Kidney (tissue), 13 donors: ENCODE measurements at regions not wholly inside any gene's neighbourhood (a gene's known extent, or its start where the extent isn't known, plus 50 kb on each side); places are given as distances from the start of the nearest gene placed in this dataset.
A peak's percentile ranks its signal among the peaks of the same experiment; 100 is the strongest.

Experiments
- DNase-seq, 5 donors: peaks; one replicate each; pipeline ENCODE4 v3.0.0-alpha.2; 2013 to 2020
- FAIRE-seq: peaks from 2 replicates; lab custom pipeline; 2012; peaks lifted over from hg19 to GRCh38; lab: Jason Lieb, UNC
- H3K27ac ChIP-seq, 2 donors: one replicate each; pipeline ENCODE4 v1.7.0; 2013; ENCODE audit warnings: low read depth in 2 of 2, low read length in 2 of 2, inconsistent platforms in 1 of 2
- H3K27me3 ChIP-seq: one replicate; pipeline ENCODE4 v1.7.1; 2013; ENCODE audit warnings: low read length, inconsistent platforms; ENCODE audit not compliant: control insufficient read depth, insufficient read depth
- H3K36me3 ChIP-seq, 3 donors: one replicate each; pipeline versions ENCODE4 v1.7.0 to v1.7.1; 2013; ENCODE audit warnings: low read length in 3 of 3, control low read depth in 1 of 3, inconsistent platforms in 1 of 3; ENCODE audit not compliant: insufficient read depth in 3 of 3, control insufficient read depth in 2 of 3
- H3K4me1 ChIP-seq, 3 donors: one replicate each; pipeline versions ENCODE4 v1.7.0 to v1.7.1; 2013; ENCODE audit warnings: low read length in 3 of 3, inconsistent platforms in 1 of 3, low read depth in 1 of 3; ENCODE audit not compliant: control insufficient read depth in 2 of 3, insufficient read depth in 2 of 3
- H3K4me3 ChIP-seq, 3 donors: one replicate each; pipeline versions ENCODE4 v1.7.0 to v1.8.1; 2013; ENCODE audit warnings: low read length in 3 of 3, control low read depth in 1 of 3, inconsistent platforms in 1 of 3
- H3K9ac ChIP-seq, 3 donors: one replicate each; pipeline versions ENCODE4 v1.7.0 to v1.7.1; 2013; ENCODE audit warnings: low read length in 3 of 3, control low read depth in 1 of 3, inconsistent platforms in 1 of 3
- H3K9me3 ChIP-seq, 3 donors: one replicate each; pipeline versions ENCODE4 v1.7.0 to v1.7.1; 2013; ENCODE audit warnings: low read length in 3 of 3, control low read depth in 1 of 3, inconsistent platforms in 1 of 3; ENCODE audit not compliant: control insufficient read depth in 2 of 3, insufficient read depth in 1 of 3
- CTCF ChIP-seq: IDR thresholded peaks from 3 replicates; pipeline ENCODE4 v1.5.1; 2012; ENCODE audit warnings: mild to moderate bottlenecking, moderate library complexity, borderline replicate concordance; ENCODE audit not compliant: insufficient read depth; ENCODE audit errors: extremely low read depth
- intact Hi-C: fragments of 100-400 bp; cut with DNase I; formaldehyde crosslinking; loops from one replicate; pipeline ENCODE4 v1.11.1; 2022
- donor health status: control.
- donor health status: control.
- donor health status: control.
- donor health status: control.
- donor health status: control.
- donor health status: DM: yes; HTN: yes; CAD: no.
- donor health status: Normal renal cell carcinoma (clear cell type).

DNA sequence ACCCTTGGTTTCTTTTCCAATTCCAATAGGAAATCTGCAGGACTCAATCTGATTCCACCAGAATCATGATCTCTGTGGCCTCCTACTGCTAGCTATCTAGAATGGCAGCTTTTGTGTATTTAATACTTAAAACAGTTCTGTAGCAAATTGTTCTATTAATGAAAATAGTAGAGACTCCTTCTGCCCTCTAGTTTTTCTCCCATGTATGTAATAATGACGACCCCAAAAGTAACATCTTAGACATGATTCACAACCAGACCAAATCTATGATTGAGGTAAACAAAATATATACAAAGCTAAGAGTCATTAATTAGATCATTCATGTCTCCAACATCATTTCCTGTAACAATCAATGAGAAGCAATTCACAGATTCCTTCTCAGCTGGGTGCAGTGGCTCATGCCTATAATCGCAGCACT lies 259.1 kb upstream of the MKLN1 start:
- Histone ChIP-seq H3K27me3 (no peaks in the 10 kb centered on the region), H3K36me3 (peaks cover 0 to 4% (median 0%) of the 10 kb centered on the region in 3 donors), H3K4me1 (peaks cover 0 to 9% (median 4%) of the 10 kb centered on the region in 3 donors), H3K27ac (no peak overlapping the region), H3K4me3 (no peak overlapping the region), H3K9ac (no peak overlapping the region), H3K9me3 (no peaks in the 10 kb centered on the region)
- intact Hi-C loops = no loop called here
- FAIRE-seq (no peak), DNase-seq (no peak)
- TF ChIP-seq CTCF = no peak

DNA sequence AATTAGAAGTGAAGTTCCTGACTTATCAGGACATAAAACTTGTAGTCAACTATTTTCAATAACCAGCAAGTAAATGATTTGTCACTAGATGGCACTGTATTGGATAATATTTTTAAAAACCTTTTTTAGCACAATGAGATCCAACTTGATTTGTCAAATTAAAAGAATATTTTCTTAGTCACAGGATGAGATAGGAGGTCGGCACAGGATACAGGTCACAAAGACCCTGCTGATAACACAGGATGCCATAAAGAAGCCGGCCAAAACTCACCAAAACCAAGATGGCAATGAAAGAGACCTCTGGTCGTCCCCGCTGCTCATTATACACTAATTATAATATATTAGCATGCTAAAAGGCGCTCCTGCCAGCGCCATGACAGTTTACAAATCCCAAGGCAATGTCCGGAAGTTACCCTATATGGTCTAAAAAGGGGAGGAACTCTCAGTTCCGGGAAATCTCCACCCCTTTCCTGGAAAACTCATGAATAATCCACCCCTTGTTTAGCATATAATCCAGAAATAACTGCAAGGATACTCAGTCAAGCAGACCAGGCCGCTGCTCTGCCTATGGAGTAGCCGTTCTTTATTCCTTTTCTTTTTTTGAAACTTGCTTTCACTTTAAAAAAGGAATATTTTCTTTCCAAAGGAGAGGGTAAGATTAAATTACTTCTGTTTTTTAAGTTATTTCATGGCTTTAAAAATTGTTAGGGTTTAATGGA lies 255.7 kb upstream of the MKLN1 start:
- peak overlapping the region; percentile 10 to 52 for H3K27ac ChIP-seq
- intact Hi-C loops = no loop called here
- no peaks in the 10 kb centered on the region for H3K9me3 ChIP-seq
- H3K4me1 ChIP-seq = peaks cover 0 to 9% (median 4%) of the 10 kb centered on the region in 3 donors
- DNase-seq (peak in 3 of 5 donors; percentile 19 to 87 (median 77)), FAIRE-seq (peak; percentile 89)
- peaks cover 0 to 4% (median 0%) of the 10 kb centered on the region in 3 donors for H3K36me3 ChIP-seq
- H3K4me3 ChIP-seq = peak overlapping the region in 2 of 3 donors; percentile 4 to 26
- TF ChIP-seq CTCF = peak; percentile 37
- H3K27me3 ChIP-seq = no peaks in the 10 kb centered on the region
- H3K9ac ChIP-seq = no peak overlapping the region

- TF ChIP-seq CTCF = no peak
- intact Hi-C loops = no loop called here
- H3K36me3 ChIP-seq = peaks cover 0 to 4% (median 0%) of the 10 kb centered on the region in 3 donors
- FAIRE-seq (no peak), DNase-seq (peak in 1 of 5 donors; percentile 34)
- H3K9me3 ChIP-seq = no peaks in the 10 kb centered on the region
- H3K4me1 ChIP-seq = peaks cover 0 to 11% (median 4%) of the 10 kb centered on the region in 3 donors
- peak overlapping the region in 1 of 3 donors; percentile 26 for H3K4me3 ChIP-seq
- H3K27ac ChIP-seq = peak overlapping the region; percentile 16 to 52
- peak overlapping the region in 1 of 3 donors; percentile 12 for H3K9ac ChIP-seq
- H3K27me3 ChIP-seq = no peaks in the 10 kb centered on the region
Observed at GRCh38 chr7:131072505-131073091, 255.1 kb upstream of the MKLN1 start.
